IMR-90 (cell line): ENCODE measurements at regions not wholly inside any gene's neighbourhood (a gene's known extent, or its start where the extent isn't known, plus 50 kb on each side); places are given as distances from the start of the nearest gene placed in this dataset.

Source experiments
- ATAC-seq: fragments of 200-7000 bp; cut with Tn5 transposase; 2 replicates; pipeline ENCODE4 v1.9.1; 2020; ENCODE audit warnings: low read depth, mild to moderate bottlenecking, moderate library complexity
- BruUV-seq: library from RNA; stranded (reverse); fragments of 400-500 nt; replicated peaks from 2 replicates; lab custom pipeline; 2021; lab: Mats Ljungman, UMichigan
- CTCF ChIA-PET: fragments of 300-600 bp; formaldehyde crosslinking; extraction: SDS; loops from one replicate; lab custom pipeline; 2021; ENCODE audit warnings: antibody characterized with exemption; lab: Yijun Ruan, JAX
- POLR2A ChIA-PET: fragments of 300-600 bp; sonication (Branson Sonifier 250); formaldehyde crosslinking; loops from one replicate; lab custom pipeline; 2022; ENCODE audit warnings: antibody characterized with exemption; ENCODE audit not compliant: unreplicated experiment; lab: Charles Lee
- DNase-seq: peaks from one replicate; pipeline ENCODE4 v3.0.0; 2013
- H2AFZ ChIP-seq: replicated peaks from 2 replicates; pipeline ENCODE3; 2013; ENCODE audit warnings: low read length, mild to moderate bottlenecking; ENCODE audit not compliant: poor library complexity
- H2AK5ac ChIP-seq: 2 replicates; pipeline ENCODE4 v1.6.1; 2013; ENCODE audit warnings: low read depth, low read length, inconsistent platforms
- H2AK9ac ChIP-seq: replicated peaks from 2 replicates; pipeline ENCODE3; 2013; ENCODE audit warnings: mild to moderate bottlenecking, low read depth, low read length, moderate library complexity; ENCODE audit not compliant: poor library complexity
- H2BK120ac ChIP-seq: 2 replicates; pipeline ENCODE4 v1.6.1; 2013; ENCODE audit warnings: low read depth, low read length, inconsistent platforms
- H2BK15ac ChIP-seq: 3 replicates; pipeline ENCODE4 v1.6.1; 2013; ENCODE audit warnings: low read depth, low read length, inconsistent platforms
- H2BK20ac ChIP-seq: 2 replicates; pipeline ENCODE4 v1.6.1; 2013; ENCODE audit warnings: low read depth, mild to moderate bottlenecking, inconsistent platforms, low read length, moderate library complexity
- H2BK5ac ChIP-seq: 2 replicates; pipeline ENCODE4 v1.6.1; 2013; ENCODE audit warnings: mild to moderate bottlenecking, low read depth, low read length, inconsistent platforms; ENCODE audit not compliant: poor library complexity, severe bottlenecking
- H3K14ac ChIP-seq: replicated peaks from 2 replicates; pipeline ENCODE4 v1.6.1; 2013; ENCODE audit warnings: low read depth, low read length, inconsistent platforms
- H3K18ac ChIP-seq: 2 replicates; pipeline ENCODE4 v1.6.1; 2013; ENCODE audit warnings: low read depth, low read length, control low read depth
- H3K23ac ChIP-seq: 2 replicates; pipeline ENCODE4 v1.6.1; 2013; ENCODE audit warnings: low read depth, low read length, inconsistent platforms
- H3K27ac ChIP-seq: 2 replicates; pipeline ENCODE4 v1.5.1; 2013; ENCODE audit warnings: mild to moderate bottlenecking, control low read depth, low read length; ENCODE audit not compliant: insufficient read depth
- H3K27me3 ChIP-seq: 2 replicates; pipeline ENCODE4 v1.6.1; 2013; ENCODE audit warnings: low read length; ENCODE audit not compliant: control insufficient read depth, insufficient read depth
- H3K36me3 ChIP-seq: 2 replicates; pipeline ENCODE4 v1.6.1; 2013; ENCODE audit warnings: low read length, mixed read lengths; ENCODE audit not compliant: control insufficient read depth, insufficient read depth
- H3K4ac ChIP-seq: 2 replicates; pipeline ENCODE4 v1.6.1; 2013; ENCODE audit warnings: low read depth, low read length, inconsistent platforms
- H3K4me1 ChIP-seq: 2 replicates; pipeline ENCODE4 v1.6.1; 2013; ENCODE audit warnings: low read length, mixed read lengths; ENCODE audit not compliant: control insufficient read depth, insufficient read depth
- H3K4me2 ChIP-seq: 2 replicates; pipeline ENCODE4 v1.6.1; 2013; ENCODE audit warnings: low read depth, mild to moderate bottlenecking, control low read depth, low read length, moderate library complexity
- H3K4me3 ChIP-seq: 2 replicates; pipeline ENCODE4 v1.5.1; 2013; ENCODE audit warnings: low read depth, mild to moderate bottlenecking, control low read depth, low read length, moderate library complexity; ENCODE audit not compliant: insufficient read depth
- H3K56ac ChIP-seq: 2 replicates; pipeline ENCODE4 v1.6.1; 2013; ENCODE audit warnings: low read length, inconsistent platforms; ENCODE audit not compliant: insufficient read depth; ENCODE audit errors: extremely low read depth
- H3K79me1 ChIP-seq, 2 experiments: 2 replicates each; pipeline ENCODE4 v1.6.1; 2013; ENCODE audit warnings: low read length in 2 of 2, inconsistent platforms in 1 of 2, low read depth in 1 of 2
- H3K9ac ChIP-seq: 2 replicates; pipeline ENCODE4 v1.6.1; 2013; ENCODE audit warnings: low read depth, low read length, control low read depth
- H3K9me1 ChIP-seq: 2 replicates; pipeline ENCODE4 v1.6.1; 2013; ENCODE audit warnings: low read length, inconsistent platforms; ENCODE audit not compliant: insufficient read depth
- H3K9me3 ChIP-seq: 2 replicates; pipeline ENCODE4 v1.6.1; 2013; ENCODE audit warnings: low read length; ENCODE audit not compliant: control insufficient read depth, insufficient read depth
- H4K20me1 ChIP-seq: 2 replicates; pipeline ENCODE4 v1.6.1; 2013; ENCODE audit warnings: low read length, inconsistent platforms; ENCODE audit not compliant: insufficient read depth
- H4K5ac ChIP-seq: 2 replicates; pipeline ENCODE4 v1.6.1; 2013; ENCODE audit warnings: mild to moderate bottlenecking, low read depth, low read length, control low read depth
- H4K8ac ChIP-seq, 2 experiments: 2 replicates each; pipeline ENCODE4 v1.6.1; 2013; ENCODE audit warnings: low read depth in 2 of 2, low read length in 2 of 2, control low read depth in 1 of 2, inconsistent platforms in 1 of 2
- H4K91ac ChIP-seq: 2 replicates; pipeline ENCODE4 v1.6.1; 2013; ENCODE audit warnings: low read depth, low read length, inconsistent platforms; ENCODE audit not compliant: insufficient read depth
- WGBS, 2 experiments: methylation state at CpG; one replicate each; pipeline versions ENCODE4 v1.1.5 to v1.1.7; 2013; ENCODE audit warnings: missing lambda C conversion rate in 2 of 2; ENCODE audit not compliant: insufficient read length in 1 of 2; ENCODE audit errors: extremely low coverage in 2 of 2; 5-methylcytosine and 5-hydroxymethylcytosine counted together
- dilution Hi-C: fragments of 300-500 bp; cut with HindIII; formaldehyde crosslinking; loops from one replicate; pipeline ENCODE4 v1.14.3; 2018; ENCODE audit warnings: low sequenced_read_pairs; ENCODE audit not compliant: unreplicated experiment
- in situ Hi-C: fragments of 300-500 bp; cut with MboI; formaldehyde crosslinking; loops from 3 replicates; pipeline ENCODE4 v1.14.3; 2019; ENCODE audit warnings: low sequenced_read_pairs, inconsistent platforms, mixed read lengths
- intact Hi-C: fragments of 100-400 bp; cut with micrococcal nuclease; formaldehyde crosslinking; loops from 2 replicates; pipeline ENCODE4 v1.10.0; 2022
- TF ChIP-seq, protein P1 (sequence below): fragments of 150-350 bp; IDR thresholded peaks from 2 replicates; pipeline ENCODE4 v1.6.1; 2016; ENCODE audit warnings: low read depth, mild to moderate bottlenecking, low read length, moderate library complexity, borderline replicate concordance
- TF ChIP-seq, protein P2 (sequence below): conservative IDR thresholded peaks from 2 replicates; pipeline ENCODE4 v1.5.1; 2012; ENCODE audit warnings: mild to moderate bottlenecking, low read depth, low read length, improper control_type of control experiment
- TF ChIP-seq, protein P3 (sequence below): fragments of 150-350 bp; IDR thresholded peaks from 2 replicates; pipeline ENCODE4 v1.6.1; 2017; ENCODE audit warnings: mild to moderate bottlenecking, antibody characterized with exemption, low read length, low read depth

DNA sequence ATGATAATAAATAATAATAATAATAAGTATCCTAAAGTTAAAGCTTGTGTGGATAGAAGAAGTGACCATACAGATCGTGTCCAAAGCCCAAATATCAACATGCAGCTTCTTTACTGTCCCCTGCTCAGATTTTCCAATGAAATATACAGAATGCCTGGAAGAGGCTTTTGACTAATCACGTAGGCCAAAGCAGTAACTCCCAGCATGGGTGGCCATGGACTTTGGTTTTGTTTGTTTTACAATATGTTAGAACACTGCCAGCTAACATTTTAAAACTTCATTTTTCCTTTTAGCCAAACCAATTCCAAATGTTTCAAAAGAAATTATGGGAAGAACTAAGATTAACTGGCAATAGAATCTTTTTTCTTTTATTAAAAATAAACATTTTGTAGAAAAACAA lies 400.0 kb upstream of the FLRT2 start:
- H3K27ac ChIP-seq: no peak overlapping the region
- no peak overlapping the region for H3K14ac ChIP-seq
- H2BK120ac ChIP-seq: no peak overlapping the region
- H2AK9ac ChIP-seq: no peak overlapping the region
- H4K8ac ChIP-seq: no peak overlapping the region
- H3K9me1 ChIP-seq: no peaks in the 10 kb centered on the region
- H3K36me3 ChIP-seq: no peaks in the 10 kb centered on the region
- no peak overlapping the region for H2BK5ac ChIP-seq
- H3K79me1 ChIP-seq: no peaks in the 10 kb centered on the region
- ATAC-seq: no peak
- H4K20me1 ChIP-seq: no peaks in the 10 kb centered on the region
- no peak overlapping the region for H3K18ac ChIP-seq
- no peak overlapping the region for H4K91ac ChIP-seq
- DNase-seq: no peak
- no peaks in the 10 kb centered on the region for H3K27me3 ChIP-seq
- H3K9ac ChIP-seq: no peak overlapping the region
- no peak overlapping the region for H2BK15ac ChIP-seq
- no peak overlapping the region for H2BK20ac ChIP-seq
- dilution Hi-C loops: no loop called here
- intact Hi-C loops: no loop called here
- H3K4ac ChIP-seq: no peak overlapping the region
- no peak overlapping the region for H3K23ac ChIP-seq
- no peak overlapping the region for H3K4me3 ChIP-seq
- no peak overlapping the region for H2AFZ ChIP-seq
- no peak overlapping the region for H4K5ac ChIP-seq
- POLR2A ChIA-PET: no interaction called here
- no CpG with 5 or more reads among the region's 2 CpGs for WGBS, 2 experiments
- H3K4me2 ChIP-seq: no peak overlapping the region
- in situ Hi-C loops: no loop called here
- no peak overlapping the region for H2AK5ac ChIP-seq
- TF ChIP-seq, protein P1, sequence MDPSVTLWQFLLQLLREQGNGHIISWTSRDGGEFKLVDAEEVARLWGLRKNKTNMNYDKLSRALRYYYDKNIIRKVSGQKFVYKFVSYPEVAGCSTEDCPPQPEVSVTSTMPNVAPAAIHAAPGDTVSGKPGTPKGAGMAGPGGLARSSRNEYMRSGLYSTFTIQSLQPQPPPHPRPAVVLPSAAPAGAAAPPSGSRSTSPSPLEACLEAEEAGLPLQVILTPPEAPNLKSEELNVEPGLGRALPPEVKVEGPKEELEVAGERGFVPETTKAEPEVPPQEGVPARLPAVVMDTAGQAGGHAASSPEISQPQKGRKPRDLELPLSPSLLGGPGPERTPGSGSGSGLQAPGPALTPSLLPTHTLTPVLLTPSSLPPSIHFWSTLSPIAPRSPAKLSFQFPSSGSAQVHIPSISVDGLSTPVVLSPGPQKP: no peak
- TF ChIP-seq, protein P2, sequence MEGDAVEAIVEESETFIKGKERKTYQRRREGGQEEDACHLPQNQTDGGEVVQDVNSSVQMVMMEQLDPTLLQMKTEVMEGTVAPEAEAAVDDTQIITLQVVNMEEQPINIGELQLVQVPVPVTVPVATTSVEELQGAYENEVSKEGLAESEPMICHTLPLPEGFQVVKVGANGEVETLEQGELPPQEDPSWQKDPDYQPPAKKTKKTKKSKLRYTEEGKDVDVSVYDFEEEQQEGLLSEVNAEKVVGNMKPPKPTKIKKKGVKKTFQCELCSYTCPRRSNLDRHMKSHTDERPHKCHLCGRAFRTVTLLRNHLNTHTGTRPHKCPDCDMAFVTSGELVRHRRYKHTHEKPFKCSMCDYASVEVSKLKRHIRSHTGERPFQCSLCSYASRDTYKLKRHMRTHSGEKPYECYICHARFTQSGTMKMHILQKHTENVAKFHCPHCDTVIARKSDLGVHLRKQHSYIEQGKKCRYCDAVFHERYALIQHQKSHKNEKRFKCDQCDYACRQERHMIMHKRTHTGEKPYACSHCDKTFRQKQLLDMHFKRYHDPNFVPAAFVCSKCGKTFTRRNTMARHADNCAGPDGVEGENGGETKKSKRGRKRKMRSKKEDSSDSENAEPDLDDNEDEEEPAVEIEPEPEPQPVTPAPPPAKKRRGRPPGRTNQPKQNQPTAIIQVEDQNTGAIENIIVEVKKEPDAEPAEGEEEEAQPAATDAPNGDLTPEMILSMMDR: no peak
- TF ChIP-seq, protein P3, sequence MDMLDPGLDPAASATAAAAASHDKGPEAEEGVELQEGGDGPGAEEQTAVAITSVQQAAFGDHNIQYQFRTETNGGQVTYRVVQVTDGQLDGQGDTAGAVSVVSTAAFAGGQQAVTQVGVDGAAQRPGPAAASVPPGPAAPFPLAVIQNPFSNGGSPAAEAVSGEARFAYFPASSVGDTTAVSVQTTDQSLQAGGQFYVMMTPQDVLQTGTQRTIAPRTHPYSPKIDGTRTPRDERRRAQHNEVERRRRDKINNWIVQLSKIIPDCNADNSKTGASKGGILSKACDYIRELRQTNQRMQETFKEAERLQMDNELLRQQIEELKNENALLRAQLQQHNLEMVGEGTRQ: no peak
- H3K56ac ChIP-seq: no peak overlapping the region
- CTCF ChIA-PET: no interaction called here
- no peaks in the 10 kb centered on the region for H3K4me1 ChIP-seq
- BruUV-seq: no TSS peak
- H3K9me3 ChIP-seq: peaks cover 2% of the 10 kb centered on the region; the same call in 1 of the 2 replicates
